A673 (cell line): ENCODE measurements at regions not wholly inside any gene's neighbourhood (a gene's known extent, or its start where the extent isn't known, plus 50 kb on each side); places are given as distances from the start of the nearest gene placed in this dataset.

Experiments used
- CTCF ChIP-seq: fragments of 300-800, 200-600 bp; sonication (generic); conservative IDR thresholded peaks from 2 replicates; pipeline ENCODE4 v1.5.1; 2017; ENCODE audit warnings: low read depth, mild to moderate bottlenecking, antibody characterized with exemption, low read length, moderate library complexity, mixed read lengths
- EZH2 ChIP-seq: fragments of 200-600 bp; sonication (generic); IDR thresholded peaks from 2 replicates; pipeline ENCODE4 v1.6.1; 2017; ENCODE audit warnings: borderline replicate concordance, low read depth, mild to moderate bottlenecking, mixed read lengths, antibody characterized with exemption, low read length; ENCODE audit not compliant: poor library complexity, severe bottlenecking

GRCh38 chr5:28708472-28708871 is 1670.1 kb upstream of the CDH9 start:
- TF ChIP-seq EZH2 = no peak
- TF ChIP-seq CTCF = no peak
